Osteoblast (primary cell): ENCODE measurements at regions not wholly inside any gene's neighbourhood (a gene's known extent, or its start where the extent isn't known, plus 50 kb on each side); places are given as distances from the start of the nearest gene placed in this dataset.

Experiments
- DNase-seq: peaks from one replicate; pipeline ENCODE4 v3.0.0; 2011; ENCODE audit warnings: low spot score, mixed read lengths; ENCODE audit not compliant: insufficient read length; ENCODE audit errors: missing footprints
- H2AFZ ChIP-seq: 2 replicates; pipeline ENCODE4 v1.6.0; 2011; ENCODE audit warnings: mild to moderate bottlenecking, low read length
- H3K27ac ChIP-seq: 2 replicates; pipeline ENCODE4 v1.5.1; 2011; ENCODE audit warnings: mild to moderate bottlenecking, low read depth, low read length, moderate library complexity
- H3K27me3 ChIP-seq: 2 replicates; pipeline ENCODE4 v1.6.0; 2012; ENCODE audit warnings: mild to moderate bottlenecking, control low read depth, inconsistent platforms, low read length, moderate library complexity; ENCODE audit not compliant: insufficient read depth
- H3K36me3 ChIP-seq: 2 replicates; pipeline ENCODE4 v1.5.1; 2011; ENCODE audit warnings: mild to moderate bottlenecking, low read length, control low read depth, moderate library complexity; ENCODE audit not compliant: insufficient read depth
- H3K4me1 ChIP-seq: 2 replicates; pipeline ENCODE4 v1.5.1; 2011; ENCODE audit warnings: mild to moderate bottlenecking, low read length, control low read depth, moderate library complexity; ENCODE audit not compliant: insufficient read depth
- H3K4me2 ChIP-seq: 2 replicates; pipeline ENCODE4 v1.6.0; 2011; ENCODE audit warnings: mild to moderate bottlenecking, low read length; ENCODE audit not compliant: insufficient read depth
- H3K4me3 ChIP-seq: fragments of 200-600 bp; sonication (generic); 3 replicates; pipeline ENCODE4 v1.5.1; 2012; ENCODE audit warnings: mild to moderate bottlenecking, low read length, inconsistent platforms; ENCODE audit not compliant: insufficient read depth
- H3K79me2 ChIP-seq: 2 replicates; pipeline ENCODE4 v1.6.0; 2012; ENCODE audit warnings: mild to moderate bottlenecking, low read length, control low read depth, inconsistent platforms; ENCODE audit not compliant: insufficient read depth
- H3K9me3 ChIP-seq: 2 replicates; pipeline ENCODE4 v1.5.1; 2011; ENCODE audit warnings: low read depth, low read length, control low read depth
- H4K20me1 ChIP-seq: 2 replicates; pipeline ENCODE4 v1.6.0; 2012; ENCODE audit warnings: mild to moderate bottlenecking, low read length, control low read depth; ENCODE audit not compliant: insufficient read depth
- CTCF ChIP-seq: IDR thresholded peaks from 2 replicates; pipeline ENCODE4 v1.5.1; 2011; ENCODE audit warnings: mild to moderate bottlenecking, low read depth, low read length, moderate library complexity; ENCODE audit errors: extremely low read depth

DNA sequence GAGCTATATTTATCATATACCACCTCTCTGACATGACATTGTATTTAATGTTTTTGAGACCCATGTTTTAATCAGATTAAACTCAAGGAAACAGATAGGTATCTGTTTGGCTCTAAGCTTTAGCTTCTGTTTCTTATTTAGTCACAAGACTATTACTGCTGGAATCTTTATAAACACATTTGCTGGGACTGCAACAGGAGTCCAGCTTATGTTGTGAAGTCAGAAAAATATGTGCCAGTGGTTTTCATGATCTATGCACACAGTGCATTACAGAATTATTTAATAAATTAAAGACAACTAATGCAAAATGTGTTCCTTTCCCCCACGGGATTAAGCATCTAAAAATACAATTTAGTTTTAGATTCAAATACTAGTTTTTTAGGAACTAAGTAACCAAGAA, 338.9 kb downstream of the ZEB2 start:
- no peak for DNase-seq
- H3K4me2 ChIP-seq, result no peak overlapping the region
- TF ChIP-seq CTCF, result no peak
- no peaks in the 10 kb centered on the region for H3K79me2 ChIP-seq
- H3K36me3 ChIP-seq, result no peaks in the 10 kb centered on the region
- no peak overlapping the region for H3K27ac ChIP-seq
- no peaks in the 10 kb centered on the region for H3K9me3 ChIP-seq
- no peaks in the 10 kb centered on the region for H3K4me1 ChIP-seq
- no peaks in the 10 kb centered on the region for H4K20me1 ChIP-seq
- H3K27me3 ChIP-seq, result no peaks in the 10 kb centered on the region
- H3K4me3 ChIP-seq, result no peak overlapping the region
- H2AFZ ChIP-seq, result no peak overlapping the region

DNA sequence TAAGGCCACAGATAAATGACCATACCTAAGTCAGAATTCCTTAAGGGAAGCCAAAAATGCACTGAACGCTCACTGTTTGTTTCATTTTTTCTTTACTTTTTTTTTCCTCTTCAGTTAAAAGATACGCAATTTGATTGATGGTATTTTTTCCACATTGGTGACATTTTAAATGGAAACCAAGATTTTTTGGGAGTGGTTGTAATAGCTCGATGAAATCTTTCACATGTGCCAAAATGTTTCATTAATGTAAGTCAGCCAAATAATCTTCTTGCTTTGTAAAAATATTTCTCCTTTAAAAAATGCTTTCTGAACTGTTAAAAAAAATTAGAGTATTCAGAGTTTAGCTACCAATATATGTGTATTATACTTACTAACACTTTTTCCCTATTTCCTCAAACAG, 339.8 kb downstream of the ZEB2 start:
- DNase-seq, result no peak
- H4K20me1 ChIP-seq, result no peaks in the 10 kb centered on the region
- H3K4me3 ChIP-seq, result no peak overlapping the region
- TF ChIP-seq CTCF, result no peak
- H3K4me2 ChIP-seq, result no peak overlapping the region
- H3K36me3 ChIP-seq, result no peaks in the 10 kb centered on the region
- no peak overlapping the region for H3K27ac ChIP-seq
- no peaks in the 10 kb centered on the region for H3K27me3 ChIP-seq
- H3K79me2 ChIP-seq, result no peaks in the 10 kb centered on the region
- H3K4me1 ChIP-seq, result no peaks in the 10 kb centered on the region
- no peak overlapping the region for H2AFZ ChIP-seq
- no peaks in the 10 kb centered on the region for H3K9me3 ChIP-seq

DNA sequence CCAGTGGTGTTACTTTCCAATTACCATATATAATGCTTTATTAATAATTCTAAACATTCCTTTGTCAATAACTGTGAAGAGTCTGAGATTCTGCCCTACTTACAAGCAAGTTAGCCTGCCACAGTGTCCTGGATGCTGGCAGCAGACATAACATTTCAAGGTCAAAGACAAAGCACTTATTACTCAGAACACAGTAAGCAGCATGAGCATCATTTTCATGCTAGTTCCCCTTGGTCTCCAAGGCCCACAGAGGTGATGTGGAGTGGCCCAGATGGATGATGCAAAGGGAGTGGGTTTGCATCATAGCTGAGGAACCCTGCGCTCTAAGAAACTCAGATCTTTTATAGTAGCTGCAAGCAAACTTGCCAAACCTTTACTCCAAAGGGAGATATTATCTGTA, 349.7 kb downstream of the ZEB2 start:
- H3K4me3 ChIP-seq, result no peak overlapping the region
- H2AFZ ChIP-seq, result no peak overlapping the region
- TF ChIP-seq CTCF, result no peak
- no peaks in the 10 kb centered on the region for H3K79me2 ChIP-seq
- H3K4me2 ChIP-seq, result no peak overlapping the region
- no peaks in the 10 kb centered on the region for H3K36me3 ChIP-seq
- H4K20me1 ChIP-seq, result no peaks in the 10 kb centered on the region
- H3K27ac ChIP-seq, result no peak overlapping the region
- H3K4me1 ChIP-seq, result no peaks in the 10 kb centered on the region
- no peaks in the 10 kb centered on the region for H3K9me3 ChIP-seq
- no peak for DNase-seq
- no peaks in the 10 kb centered on the region for H3K27me3 ChIP-seq

DNA sequence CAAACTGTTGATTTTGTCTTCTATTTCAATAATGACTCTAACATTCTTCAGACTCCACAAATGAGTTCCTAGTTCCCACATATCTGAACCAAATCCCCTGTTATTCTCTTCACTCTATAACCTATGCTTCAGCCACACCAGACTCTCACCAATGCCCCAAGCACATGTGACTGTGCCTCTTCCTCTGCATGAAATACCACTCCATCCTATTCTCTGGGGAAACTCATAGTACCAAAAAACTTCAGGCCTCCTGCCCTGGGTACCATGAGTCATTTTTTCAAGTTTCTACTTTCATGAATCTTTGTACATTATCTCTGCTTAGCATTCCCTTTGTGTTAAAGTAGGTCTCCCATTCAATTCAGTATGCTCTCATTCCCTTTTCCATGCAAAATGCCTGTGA, 353.2 kb downstream of the ZEB2 start:
- TF ChIP-seq CTCF, result no peak
- no peaks in the 10 kb centered on the region for H3K36me3 ChIP-seq
- H2AFZ ChIP-seq, result no peak overlapping the region
- no peak overlapping the region for H3K4me2 ChIP-seq
- H3K4me1 ChIP-seq, result no peaks in the 10 kb centered on the region
- no peaks in the 10 kb centered on the region for H4K20me1 ChIP-seq
- H3K27me3 ChIP-seq, result no peaks in the 10 kb centered on the region
- H3K27ac ChIP-seq, result no peak overlapping the region
- H3K4me3 ChIP-seq, result no peak overlapping the region
- no peaks in the 10 kb centered on the region for H3K9me3 ChIP-seq
- peak; percentile 18 for DNase-seq
- no peaks in the 10 kb centered on the region for H3K79me2 ChIP-seq
